ENCODE measurements at regions not wholly inside any gene's neighbourhood (a gene's known extent, or its start where the extent isn't known, plus 50 kb on each side); places are given as distances from the start of the nearest gene placed in this dataset.
"Not testable (repeated sequence)": the region's sequence is repeated elsewhere in the genome, so short reads cannot be mapped to it uniquely, and the experiment has no call there.

- no peak for DNase-seq (ENCODE audit: low spot score)
Measured at GRCh38 chr7:149564340-149565095, 66.9 kb upstream of the ZNF746 start.

GRCh38 chr7:149562602-149563001, 65.0 kb upstream of the ZNF746 start:
- no peak for DNase-seq (ENCODE audit: low spot score)

- no peak for DNase-seq (ENCODE audit: low spot score)
Measured at GRCh38 chr7:149561072-149561471, 63.5 kb upstream of the ZNF746 start.

- no peak for DNase-seq (ENCODE audit: low spot score)
Measured at GRCh38 chr7:149559711-149560110, 62.1 kb upstream of the ZNF746 start.

- no peak for DNase-seq (ENCODE audit: low spot score)
Measured at GRCh38 chr7:149558149-149558861, 60.7 kb upstream of the ZNF746 start.

- not testable (repeated sequence) for DNase-seq (ENCODE audit: low spot score)
Measured at GRCh38 chr7:149556525-149556924, 58.9 kb upstream of the ZNF746 start.

GRCh38 chr7:149554821-149555220, 57.2 kb upstream of the ZNF746 start:
- not testable (repeated sequence) for DNase-seq (ENCODE audit: low spot score)

GRCh38 chr7:149553991-149554390, 56.4 kb upstream of the ZNF746 start:
- DNase-seq (ENCODE audit: low spot score) = not testable (repeated sequence)

- no peak for DNase-seq (ENCODE audit: low spot score)
Measured at GRCh38 chr7:149552799-149553198, 55.2 kb upstream of the ZNF746 start.
